ENCODE measurements at regions not wholly inside any gene's neighbourhood (a gene's known extent, or its start where the extent isn't known, plus 50 kb on each side); places are given as distances from the start of the nearest gene placed in this dataset.

GRCh38 chr10:62461120-62461519 lies 87.0 kb downstream of the ZNF365 start:
- TF ChIP-seq CTCF (IDR thresholded peaks at IDR 0.05) = no peak
- no peak for TF ChIP-seq POLR2A (IDR thresholded peaks at IDR 0.05)

Measured in Peyer's patch (tissue), 4 donors.